ENCODE measurements at regions not wholly inside any gene's neighbourhood (a gene's known extent, or its start where the extent isn't known, plus 50 kb on each side); places are given as distances from the start of the nearest gene placed in this dataset.

- no peak for DNase-seq
- Histone ChIP-seq H3K36me3 (no peaks in the 10 kb centered on the region), H3K27ac (peak overlapping the region; percentile 82 to 87), H3K4me1 (peaks cover 0 to 4% of the 10 kb centered on the region in 2 donors), H3K27me3 (no peaks in the 10 kb centered on the region), H3K9me3 (no peaks in the 10 kb centered on the region), H3K4me3 (no peak overlapping the region)
- intact Hi-C loops (cut with DNase I; ENCODE audit: low total_unique reads) = no loop called here
- TF ChIP-seq CTCF (IDR thresholded peaks at IDR 0.05) (no peak), POLR2A (IDR thresholded peaks at IDR 0.05) (no peak)
Observed at GRCh38 chr3:11095932-11096265, 58.4 kb upstream of the HRH1 start.

GRCh38 chr3:11096266-11097139, 57.8 kb upstream of the HRH1 start:
- H3K36me3 ChIP-seq = no peaks in the 10 kb centered on the region
- no peaks in the 10 kb centered on the region for H3K9me3 ChIP-seq
- H3K27ac ChIP-seq = peak overlapping the region; percentile 82 to 87
- no peaks in the 10 kb centered on the region for H3K27me3 ChIP-seq
- peak; percentile 89 to 90 for DNase-seq
- peaks cover 0 to 3% of the 10 kb centered on the region in 2 donors for H3K4me1 ChIP-seq
- peak overlapping the region; percentile 19 to 25 for H3K4me3 ChIP-seq
- intact Hi-C loops (cut with DNase I; ENCODE audit: low total_unique reads) = no loop called here
- TF ChIP-seq POLR2A (IDR thresholded peaks at IDR 0.05) (no peak), CTCF (IDR thresholded peaks at IDR 0.05) (no peak)

DNA sequence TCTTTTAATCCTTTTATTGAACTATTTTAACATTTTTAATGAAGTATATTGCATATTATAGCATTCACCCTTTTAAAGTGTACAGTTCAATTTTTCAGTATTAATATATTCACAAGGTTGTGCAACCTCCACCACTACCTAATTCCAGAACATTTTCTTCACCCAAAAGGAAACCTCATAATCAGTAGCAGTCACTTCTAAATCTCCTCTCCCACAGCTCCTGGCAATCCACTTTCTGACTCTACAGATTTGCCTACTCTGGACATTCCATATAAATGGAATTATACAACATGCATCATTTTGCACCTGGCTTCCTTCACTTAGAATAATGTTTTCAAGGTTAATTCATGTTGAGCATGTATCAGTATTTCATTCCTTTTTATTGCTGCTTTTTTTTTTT, 55.0 kb upstream of the HRH1 start:
- DNase-seq = no peak
- no peaks in the 10 kb centered on the region for H3K9me3 ChIP-seq
- TF ChIP-seq CTCF (IDR thresholded peaks at IDR 0.05) (no peak), POLR2A (IDR thresholded peaks at IDR 0.05) (no peak)
- H3K27ac ChIP-seq = no peak overlapping the region
- H3K27me3 ChIP-seq = no peaks in the 10 kb centered on the region
- H3K4me1 ChIP-seq = no peaks in the 10 kb centered on the region
- H3K4me3 ChIP-seq = no peak overlapping the region
- intact Hi-C loops (cut with DNase I; ENCODE audit: low total_unique reads) = no loop called here
- no peaks in the 10 kb centered on the region for H3K36me3 ChIP-seq
